Muscle of back (tissue), 3 donors: ENCODE measurements at regions not wholly inside any gene's neighbourhood (a gene's known extent, or its start where the extent isn't known, plus 50 kb on each side); places are given as distances from the start of the nearest gene placed in this dataset.
"Not testable (repeated sequence)": the region's sequence is repeated elsewhere in the genome, so short reads cannot be mapped to it uniquely, and the experiment has no call there.

Experiments
- DNase-seq, 3 donors: peaks; one replicate each; pipeline versions ENCODE4 v3.0.0 to v3.0.0-alpha.2; 2013

DNA sequence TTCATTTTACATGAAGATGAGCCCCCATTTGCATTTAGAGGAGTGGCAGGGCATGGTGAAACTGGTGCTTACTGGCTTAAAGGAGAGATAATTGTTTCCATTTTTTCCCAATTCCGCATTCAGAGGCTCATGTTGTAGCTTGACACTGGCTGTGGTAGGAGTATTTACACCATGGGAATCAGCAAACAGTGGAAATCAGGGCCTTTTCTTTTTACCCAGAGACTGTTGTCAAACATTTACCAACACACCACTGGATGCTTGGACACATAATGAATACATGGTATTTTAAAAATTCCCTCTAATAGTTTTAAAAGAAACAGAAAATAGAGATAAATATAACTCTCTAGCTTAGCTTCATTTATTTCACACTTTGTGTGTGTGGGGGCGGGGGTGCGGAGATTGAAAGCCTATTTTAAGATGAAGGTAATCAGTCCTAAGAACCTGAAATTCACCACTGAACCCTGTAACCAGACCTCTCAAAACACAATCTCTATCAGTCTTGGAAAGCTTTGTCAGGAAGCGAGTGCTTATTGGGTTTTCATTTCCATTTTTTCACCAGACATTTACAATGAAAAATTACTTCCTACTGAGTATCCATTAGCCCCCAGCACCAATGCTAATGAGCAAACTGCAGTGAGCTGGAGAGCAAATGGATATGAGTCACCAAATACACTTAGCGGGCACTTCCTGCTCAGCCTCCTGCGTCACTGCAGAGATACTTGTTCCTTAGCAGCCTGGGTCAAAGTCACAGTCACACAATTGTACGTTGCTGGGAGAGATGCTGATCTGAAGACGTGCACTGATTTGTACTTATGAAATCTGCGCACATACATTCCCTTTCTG, 532.0 kb downstream of the BCKDHB start:
- peak in 2 of 3 donors; percentile 47 to 93 for DNase-seq

DNA sequence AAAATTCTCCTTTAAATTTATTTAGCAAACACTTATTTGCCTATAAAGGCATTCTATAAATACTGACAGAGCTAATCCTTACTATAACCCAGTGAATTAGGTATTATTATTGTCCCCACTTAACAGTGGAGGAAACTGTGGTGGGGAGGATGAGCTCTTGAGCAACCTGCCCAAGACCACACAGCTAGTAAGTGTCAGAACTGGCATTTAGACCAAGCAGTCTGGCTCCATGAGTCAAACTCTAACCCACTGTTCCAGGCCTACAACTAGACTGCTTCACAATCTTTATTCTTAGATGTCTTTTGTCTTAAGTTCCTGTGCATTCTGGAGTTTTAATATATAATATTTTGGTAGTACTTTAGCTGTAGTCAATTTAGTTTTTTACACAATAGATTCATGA, 530.8 kb downstream of the BCKDHB start:
- peak in 1 of 3 donors; percentile 46 for DNase-seq

DNA sequence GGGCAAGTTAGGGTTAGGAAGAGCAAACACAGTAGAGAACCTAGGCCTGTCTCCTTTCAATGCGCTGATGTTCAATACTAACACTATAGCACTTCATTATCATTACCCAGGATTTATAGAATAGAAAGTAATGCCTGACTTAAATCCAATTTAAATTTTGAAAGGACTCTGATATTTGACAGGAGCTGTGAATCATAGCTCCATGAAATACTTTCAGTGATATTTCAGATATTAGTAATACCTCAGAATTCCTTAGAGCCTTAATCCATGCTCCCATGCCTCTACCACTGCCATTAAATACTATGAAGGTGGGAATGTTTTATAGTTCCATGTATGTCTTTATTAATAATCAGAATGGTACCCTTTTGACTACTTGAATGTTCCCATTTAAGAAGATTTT, 530.2 kb downstream of the BCKDHB start:
- no peak for DNase-seq

DNA sequence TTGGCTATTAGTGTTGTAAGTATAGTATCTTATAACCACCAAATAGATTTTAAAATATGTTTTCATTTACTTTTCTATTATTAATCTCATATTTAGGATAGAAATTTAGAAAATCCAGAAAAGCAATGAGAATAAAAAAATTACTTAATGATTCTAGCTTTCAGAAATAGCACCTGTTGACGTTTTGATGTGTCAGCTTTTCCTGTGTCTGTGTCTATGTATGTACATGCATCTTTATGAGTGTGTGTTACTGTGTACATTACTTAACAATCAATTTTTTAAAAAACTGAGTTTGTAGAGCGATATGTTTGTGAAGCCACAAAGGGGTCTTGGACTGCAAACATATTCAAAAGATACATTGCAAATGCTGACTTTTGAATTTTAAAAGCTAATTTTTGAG, 526.9 kb downstream of the BCKDHB start:
- DNase-seq = no peak

DNA sequence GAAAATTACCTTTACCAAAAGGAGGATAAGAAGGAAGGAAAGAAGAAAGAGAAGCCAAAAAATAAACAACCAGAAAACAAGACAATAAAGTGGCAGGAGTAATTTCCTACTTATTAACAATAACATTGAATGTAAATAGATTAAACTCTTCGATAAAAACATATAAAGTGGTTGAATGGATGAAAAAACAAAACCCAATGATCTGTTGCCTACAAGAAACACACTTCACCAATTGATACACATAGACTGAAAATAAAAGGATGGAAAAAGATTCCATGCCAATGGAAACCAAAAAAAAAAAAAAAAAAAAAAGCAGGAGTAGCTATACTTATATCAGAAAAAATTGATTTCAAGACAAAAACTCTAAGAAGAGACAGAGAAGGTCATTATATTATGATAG, 518.9 kb downstream of the BCKDHB start:
- no peak for DNase-seq

DNA sequence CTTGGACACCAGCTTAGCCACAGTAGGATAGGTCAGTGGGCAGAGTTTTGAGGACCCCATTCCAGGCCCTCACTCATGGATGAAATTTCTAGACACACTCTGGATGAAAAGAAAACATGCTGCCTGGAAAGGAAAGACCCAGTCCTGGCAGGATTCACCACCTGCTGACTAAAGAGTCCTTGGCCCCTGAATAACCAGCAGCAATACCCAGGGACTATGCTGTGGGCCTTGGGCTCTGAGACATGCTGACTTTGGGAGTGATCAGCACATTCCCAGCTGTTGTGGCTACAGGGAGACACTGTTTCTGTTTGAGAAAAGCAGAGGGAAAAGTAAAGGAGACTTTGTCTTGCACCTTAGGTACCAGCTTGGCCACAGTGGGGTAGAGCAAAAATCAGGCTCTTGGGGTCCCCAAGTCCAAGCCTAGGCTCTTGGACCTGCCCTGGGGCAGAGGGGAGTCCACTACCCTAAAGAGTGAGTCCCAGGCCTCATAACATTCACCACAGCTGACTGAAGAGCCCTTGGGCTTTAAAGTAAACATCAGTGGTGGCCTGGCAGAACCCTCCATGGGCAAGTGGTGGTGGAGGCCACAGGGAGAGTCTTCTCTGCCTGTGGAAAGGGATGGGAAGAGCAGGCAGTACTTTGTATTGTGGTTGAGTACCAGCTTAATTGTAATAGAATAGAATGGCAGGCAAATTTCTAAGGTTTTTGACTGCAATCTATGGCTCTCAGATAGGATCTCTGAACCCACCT, 516.8 kb downstream of the BCKDHB start:
- no peak for DNase-seq

DNA sequence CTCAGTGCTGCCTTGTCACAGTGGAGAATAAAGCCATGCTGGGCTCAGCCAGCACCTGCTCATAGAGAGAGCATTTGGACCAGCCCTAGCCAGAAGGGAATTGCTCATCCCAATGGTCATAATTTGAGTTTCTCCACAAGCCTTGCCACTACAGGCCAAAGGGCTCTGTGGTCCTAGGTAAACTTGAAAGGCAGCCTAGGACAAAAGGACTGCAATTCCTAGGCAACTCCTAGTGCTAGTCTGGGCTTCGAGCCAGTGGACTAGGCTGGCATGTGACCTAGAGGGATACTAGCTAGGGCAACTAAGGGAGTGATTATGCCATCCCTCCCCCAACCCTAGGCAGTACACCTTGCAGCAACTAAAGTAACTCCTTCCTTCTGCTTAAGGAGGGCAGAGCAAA, 516.2 kb downstream of the BCKDHB start:
- DNase-seq = no peak

DNA sequence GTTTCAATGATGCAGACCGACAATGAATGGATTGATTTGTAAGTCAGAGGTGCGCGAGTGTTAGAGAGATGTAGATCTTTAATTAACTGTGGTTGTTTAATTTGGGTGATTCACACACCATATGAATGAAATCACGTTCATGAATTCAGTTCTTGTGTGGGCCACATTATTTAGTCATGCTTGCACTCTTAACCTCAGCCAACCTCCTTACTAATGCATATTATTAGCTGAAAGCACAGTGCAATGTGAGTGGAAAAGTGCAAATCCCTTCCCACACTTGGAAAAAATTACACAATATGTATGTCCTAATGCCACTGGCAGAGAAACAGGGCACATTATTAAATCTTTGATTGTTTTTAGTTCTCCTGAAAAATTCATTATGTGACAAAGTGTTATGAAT, 512.5 kb downstream of the BCKDHB start:
- DNase-seq = peak in 1 of 3 donors; percentile 63

DNA sequence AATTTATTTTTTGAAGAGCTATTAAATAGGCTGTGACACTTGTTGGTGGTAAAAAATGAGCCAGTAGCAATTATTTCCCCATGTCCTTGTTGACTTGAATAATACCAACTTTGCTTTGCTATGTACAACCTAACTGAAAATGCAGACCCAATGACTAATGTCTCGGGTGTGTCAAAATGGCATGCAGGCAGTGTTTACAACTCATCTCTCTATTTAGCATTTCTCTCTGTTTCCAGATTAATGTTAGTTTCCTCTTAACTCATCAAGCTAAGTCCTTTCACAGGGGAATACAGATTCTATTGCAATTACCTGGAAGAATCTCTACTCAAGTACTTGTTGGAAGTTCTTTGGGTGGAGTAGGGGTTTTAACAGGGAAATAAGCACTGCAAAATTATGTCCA, 504.4 kb downstream of the BCKDHB start:
- DNase-seq = peak in 2 of 3 donors; percentile 36 to 46

DNA sequence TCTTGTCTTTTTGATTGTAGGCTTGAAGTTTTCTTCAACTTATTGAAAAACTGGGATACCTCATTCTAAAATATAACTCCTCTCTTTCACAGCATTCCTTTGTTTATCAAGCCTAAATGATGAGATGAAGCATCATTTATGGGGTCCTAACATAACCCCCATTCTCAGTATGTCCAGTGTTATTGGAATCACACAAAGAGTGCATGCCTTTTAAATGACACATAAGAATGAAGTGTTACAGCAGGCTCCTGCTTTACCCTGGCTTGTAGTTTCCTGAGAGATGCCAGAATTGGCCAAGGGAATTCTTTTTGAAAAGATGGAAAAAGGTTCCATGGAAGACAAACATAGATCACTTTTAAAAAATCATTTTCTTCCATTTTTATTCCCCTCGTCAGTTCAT, 502.4 kb downstream of the BCKDHB start:
- DNase-seq = peak in 1 of 3 donors; percentile 33

DNA sequence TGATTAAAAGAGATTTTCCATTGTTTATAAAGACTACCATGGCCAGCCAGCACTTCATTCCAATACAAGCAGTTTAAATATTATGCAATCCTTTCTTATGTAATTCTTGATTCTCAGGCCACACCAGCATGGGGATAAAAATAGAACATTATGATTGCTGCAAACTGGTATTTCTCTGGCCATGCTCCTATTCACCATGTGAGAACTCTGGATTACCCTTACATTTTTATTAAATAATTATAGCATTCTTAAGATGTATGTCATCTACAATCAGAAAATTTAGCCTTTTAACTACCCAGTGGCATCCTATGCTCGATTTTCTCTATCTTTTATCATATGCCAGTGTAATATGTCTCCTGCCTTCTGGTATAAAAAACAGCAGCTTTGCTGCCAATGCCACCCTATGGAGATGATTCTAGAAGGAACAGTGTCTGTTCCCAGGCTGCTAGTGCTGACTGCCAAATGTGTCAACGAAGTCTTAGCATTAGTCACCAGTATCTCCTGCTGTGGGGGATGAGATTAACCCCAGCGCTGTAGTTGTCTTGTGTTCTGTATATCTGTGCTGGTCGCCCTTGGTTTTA, 501.4 kb downstream of the BCKDHB start:
- peak in 2 of 3 donors; percentile 46 to 89 for DNase-seq

DNA sequence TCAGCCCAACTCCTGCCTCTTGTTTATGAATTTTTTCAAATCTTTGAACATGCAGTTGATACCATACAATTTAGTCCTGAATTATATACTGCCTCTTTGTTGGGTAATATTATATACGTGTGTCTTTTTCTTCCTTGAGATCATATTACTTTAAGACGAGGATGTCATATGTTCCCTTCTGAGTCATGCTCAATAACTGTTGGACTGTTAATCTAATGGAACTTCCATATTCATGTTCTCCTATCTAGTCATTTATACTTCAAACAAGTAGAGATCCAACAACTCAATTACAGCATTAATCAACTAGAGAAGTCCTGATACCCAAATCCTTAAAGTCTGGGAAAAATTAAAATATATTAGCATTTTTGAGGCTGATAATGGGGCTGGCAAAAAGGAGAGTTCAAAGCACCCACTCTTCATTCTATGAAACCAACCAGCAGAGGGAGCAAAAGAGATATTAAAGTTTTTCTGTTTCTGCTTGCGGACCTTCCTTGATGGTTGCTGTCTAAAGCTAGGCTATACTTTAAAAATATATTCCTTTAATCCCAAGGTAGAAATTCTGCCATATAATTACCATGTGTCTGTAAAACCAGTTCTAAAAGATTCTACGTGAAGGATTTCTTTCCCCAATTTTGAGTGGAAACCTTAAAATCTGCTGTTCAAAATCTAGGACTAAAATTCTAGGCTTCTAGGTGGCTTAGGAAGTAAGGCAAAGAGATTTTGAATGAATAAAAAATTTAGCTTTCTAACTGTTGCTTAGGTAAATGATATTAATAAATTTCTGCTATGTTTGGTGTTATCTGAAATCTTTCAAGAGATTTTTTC, 498.9 kb downstream of the BCKDHB start:
- DNase-seq = peak in 2 of 3 donors; percentile 21 to 50

DNA sequence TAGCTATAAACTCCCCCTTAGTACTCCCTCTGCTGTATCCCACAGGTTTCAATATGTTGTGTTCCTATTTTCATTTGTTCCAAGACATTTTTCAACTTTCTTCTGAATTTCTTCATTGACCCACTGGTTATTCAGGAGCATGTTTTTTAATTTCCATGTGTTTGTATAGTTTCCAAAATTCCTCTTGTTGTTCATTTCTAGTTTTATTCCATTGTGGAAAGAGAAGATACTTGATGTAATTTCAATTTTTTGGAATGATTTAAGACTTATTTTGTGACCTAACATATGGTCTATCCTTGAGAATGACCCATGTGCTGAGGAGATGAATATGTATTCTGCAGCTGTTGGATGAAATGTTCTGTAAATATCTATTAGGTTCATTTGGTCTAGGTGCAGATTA, 497.2 kb downstream of the BCKDHB start:
- DNase-seq = peak in 1 of 3 donors; percentile 41

DNA sequence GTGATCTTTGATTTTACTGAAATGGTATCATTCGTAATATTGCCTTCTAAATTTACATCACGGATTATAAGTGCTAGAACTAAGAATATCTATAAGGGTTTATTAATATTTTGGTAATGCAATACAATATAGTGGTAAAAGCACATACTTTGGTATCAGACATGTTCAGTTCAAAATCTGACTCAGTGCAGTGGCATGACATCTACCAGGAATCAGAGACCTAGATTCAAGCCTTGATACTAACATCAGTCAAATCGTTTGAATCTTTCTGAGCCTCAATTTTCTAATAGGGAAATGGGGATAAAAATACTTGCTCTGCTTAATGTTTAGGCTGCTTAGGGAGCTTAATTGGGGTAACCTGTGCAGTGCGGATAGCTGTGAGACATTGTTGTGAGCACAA, 488.0 kb downstream of the BCKDHB start:
- no peak for DNase-seq

DNA sequence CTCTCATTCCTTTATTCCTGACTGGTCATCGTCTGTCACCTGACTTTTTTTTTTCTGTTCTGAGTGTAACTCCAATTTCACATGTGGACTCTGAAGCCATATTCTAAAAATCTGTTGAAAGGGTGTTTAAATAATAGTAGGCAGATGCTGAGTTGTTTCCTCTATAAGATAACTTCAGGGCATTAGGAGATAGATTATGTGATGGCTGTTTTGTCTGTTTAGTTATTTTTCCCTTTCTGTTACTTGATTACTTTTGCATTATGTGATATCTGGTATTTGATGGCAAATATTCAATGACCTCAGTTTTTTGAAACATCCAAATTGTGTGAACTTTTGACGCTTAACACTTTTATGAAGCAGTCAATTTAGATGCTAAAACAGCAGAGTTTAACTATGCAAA, 486.0 kb downstream of the BCKDHB start:
- DNase-seq = no peak

DNA sequence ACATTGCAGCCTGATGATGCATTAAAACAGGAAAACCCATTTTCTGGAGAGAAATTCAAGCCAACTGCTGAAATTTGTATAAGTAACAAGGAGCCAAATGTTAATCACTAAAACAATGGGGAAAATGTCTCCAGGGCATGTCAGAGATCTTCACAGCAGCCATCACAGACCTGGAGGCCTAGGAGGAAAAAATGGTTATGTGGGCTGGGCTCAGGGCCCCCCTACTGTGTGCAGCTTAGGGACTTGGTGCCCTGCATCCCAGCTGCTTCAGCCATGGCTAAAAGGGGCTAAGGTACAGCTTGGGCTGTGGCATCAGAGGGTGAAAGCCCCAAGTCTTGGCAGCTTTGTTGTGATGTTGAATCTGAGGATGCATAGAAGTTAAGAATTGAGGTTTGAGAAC, 479.8 kb downstream of the BCKDHB start:
- DNase-seq = no peak

DNA sequence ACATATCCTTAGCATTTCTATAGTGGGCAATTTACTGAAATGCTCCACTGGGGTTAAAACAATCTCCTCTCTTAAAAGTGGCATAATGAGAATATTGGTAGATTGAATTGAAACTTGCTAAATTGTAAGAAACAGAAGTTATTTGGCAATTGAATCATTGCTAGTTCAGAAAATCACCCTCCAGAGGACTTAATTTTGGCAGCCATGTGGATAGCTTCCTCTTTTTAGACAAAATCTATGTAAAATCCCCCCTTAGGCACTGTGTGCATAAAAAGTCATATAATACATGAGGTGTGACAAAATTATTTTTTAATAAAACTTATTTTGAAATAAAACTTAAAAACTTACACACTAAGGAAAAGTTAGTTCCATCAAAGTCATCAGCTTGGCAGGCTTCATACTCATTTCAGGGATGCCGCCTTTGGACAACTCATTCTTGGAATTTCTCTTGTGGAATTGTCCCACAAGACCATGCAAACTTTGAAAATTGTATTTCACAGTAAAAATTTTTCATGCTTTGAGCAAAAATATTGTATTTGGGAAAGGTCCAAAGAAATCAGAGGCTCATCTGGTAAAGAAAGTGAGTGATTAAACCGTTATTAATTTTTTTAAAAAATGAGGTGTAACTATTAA, 473.0 kb downstream of the BCKDHB start:
- DNase-seq = peak in 1 of 3 donors; percentile 16

DNA sequence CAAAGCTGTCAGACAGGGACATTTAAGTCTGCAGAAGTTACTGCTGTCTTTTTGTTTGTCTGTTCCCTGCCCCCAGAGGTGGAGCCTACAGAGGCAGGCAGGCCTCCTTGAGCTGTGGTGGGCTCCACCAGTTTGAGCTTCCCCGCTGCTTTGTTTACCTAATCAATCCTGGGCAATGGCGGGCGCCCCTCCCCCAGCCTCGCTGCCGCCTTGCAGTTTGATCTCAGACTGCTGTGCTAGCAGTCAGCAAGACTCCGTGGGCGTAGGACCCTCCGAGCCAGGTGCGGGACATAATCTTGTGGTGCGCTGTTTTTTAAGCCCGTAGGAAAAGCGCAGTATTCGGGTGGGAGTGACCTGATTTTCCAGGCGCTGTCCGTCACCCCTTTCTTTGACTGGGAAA, 466.8 kb downstream of the BCKDHB start:
- not testable (repeated sequence) for DNase-seq

DNA sequence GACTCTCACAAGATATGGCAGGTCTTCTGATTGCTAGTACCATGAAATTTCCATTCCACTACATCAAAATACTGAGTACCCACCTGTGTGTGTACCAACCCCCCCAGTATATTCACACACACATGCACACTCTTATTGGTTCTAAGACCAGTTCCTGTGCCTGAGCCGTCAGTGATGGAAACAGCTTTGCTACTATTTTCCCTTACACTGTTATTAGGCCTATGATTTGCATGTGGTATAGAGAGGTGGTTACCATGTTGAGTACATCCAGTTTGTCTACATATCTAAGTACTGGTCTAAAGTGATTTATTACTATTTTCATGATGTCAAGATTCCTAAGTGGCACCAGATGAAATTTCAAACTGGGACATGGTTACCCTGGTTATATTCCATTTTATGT, 459.9 kb downstream of the BCKDHB start:
- no peak for DNase-seq

DNA sequence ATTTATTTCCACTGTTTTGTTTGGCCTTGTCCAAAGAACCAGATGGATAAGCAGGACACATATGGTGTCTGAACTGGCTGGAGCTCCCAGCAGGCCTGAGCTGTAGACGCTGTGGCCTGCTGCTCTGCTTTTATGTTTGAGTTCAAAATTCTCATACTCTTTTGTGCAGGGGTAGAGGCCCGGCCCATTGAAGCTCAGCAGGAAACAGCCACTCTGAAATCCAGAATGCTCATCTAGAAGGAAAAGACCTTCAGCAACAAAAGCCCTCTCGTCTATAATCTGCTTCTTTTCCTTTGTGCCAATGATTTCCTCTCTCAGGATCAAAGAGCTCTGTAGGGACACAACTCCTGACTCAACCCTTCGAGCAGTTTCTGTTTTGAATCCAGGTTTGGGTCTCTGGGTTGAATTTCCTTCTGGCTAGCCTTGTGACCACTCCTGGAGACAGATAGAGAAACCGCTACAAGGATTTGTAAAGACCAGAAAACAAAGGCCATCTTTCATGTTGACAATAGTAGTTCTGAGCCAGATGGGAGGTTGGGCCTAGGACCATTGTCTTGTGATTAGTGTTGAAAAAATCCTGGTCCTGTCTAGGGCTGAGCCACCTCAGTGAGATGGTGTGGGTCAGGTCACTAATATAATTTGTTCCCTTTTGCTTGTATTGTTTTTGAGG, 446.7 kb downstream of the BCKDHB start:
- DNase-seq = no peak

DNA sequence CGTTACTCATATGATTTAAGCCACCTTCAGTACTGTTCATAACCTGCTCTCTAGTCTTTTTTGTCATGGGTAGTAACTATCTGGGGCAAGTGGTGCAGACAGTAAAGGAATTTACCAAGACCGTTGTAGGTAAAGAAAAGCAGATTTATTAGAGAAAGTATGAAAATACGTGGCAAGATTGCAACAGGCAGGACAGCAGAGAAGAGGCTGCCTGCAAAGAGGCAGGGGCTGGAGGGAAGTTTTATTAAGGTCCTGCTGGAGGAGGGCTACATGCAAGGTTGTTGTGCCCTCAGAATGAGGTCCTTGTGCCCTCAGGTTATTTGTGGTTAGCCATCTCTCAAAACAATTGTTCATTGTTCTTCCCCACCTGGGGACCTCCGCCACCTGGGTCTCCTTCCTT, 444.3 kb downstream of the BCKDHB start:
- DNase-seq = no peak
